CD4-positive, CD25-positive, alpha-beta regulatory T cell (primary cell): ENCODE measurements at regions not wholly inside any gene's neighbourhood (a gene's known extent, or its start where the extent isn't known, plus 50 kb on each side); places are given as distances from the start of the nearest gene placed in this dataset.
"Not testable (repeated sequence)": the region's sequence is repeated elsewhere in the genome, so short reads cannot be mapped to it uniquely, and the experiment has no call there.

Experiments used
- ATAC-seq, 2 donors: fragments of 150-1000 bp; cut with Tn5 transposase; one replicate each; pipeline ENCODE4 v1.10.0; 2021; ENCODE audit warnings: low read depth in 2 of 2, moderate number of reproducible peaks in 2 of 2, moderate library complexity in 1 of 2
- DNase-seq, 3 donors: peaks; one replicate each; pipeline versions ENCODE4 v3.0.0 to v3.0.0-alpha.2; 2012 to 2022; ENCODE audit warnings: mixed read lengths in 1 of 3
- H3K27ac ChIP-seq: one replicate; pipeline ENCODE4 v1.7.0; 2013; ENCODE audit warnings: mild to moderate bottlenecking, low read length; ENCODE audit not compliant: insufficient read depth, poor library complexity, severe bottlenecking
- H3K27me3 ChIP-seq: one replicate; pipeline ENCODE4 v1.7.0; 2013; ENCODE audit warnings: low read length; ENCODE audit not compliant: control insufficient read depth, insufficient read depth
- H3K36me3 ChIP-seq: one replicate; pipeline ENCODE4 v1.7.0; 2013; ENCODE audit warnings: mild to moderate bottlenecking, low read length, moderate library complexity; ENCODE audit not compliant: control insufficient read depth, insufficient read depth
- H3K4me1 ChIP-seq: 2 replicates; pipeline ENCODE4 v1.7.0; 2013; ENCODE audit warnings: mild to moderate bottlenecking, low read length; ENCODE audit not compliant: insufficient read depth, control insufficient read depth, poor library complexity, severe bottlenecking
- H3K4me3 ChIP-seq: one replicate; pipeline ENCODE4 v1.7.0; 2013; ENCODE audit warnings: low read depth, mild to moderate bottlenecking, low read length, moderate library complexity
- H3K9me3 ChIP-seq, 2 experiments: 1 replicate in 1 of 2; 2 replicates in 1 of 2; pipeline ENCODE4 v1.7.0; 2013; ENCODE audit warnings: low read length in 2 of 2, mild to moderate bottlenecking in 1 of 2, moderate library complexity in 1 of 2; ENCODE audit not compliant: control insufficient read depth in 2 of 2
- H3K27ac Mint-ChIP-seq, 3 donors: one replicate each; pipeline ENCODE4 v1.8.0; 2020 to 2022; ENCODE audit warnings: mild to moderate bottlenecking in 3 of 3, mixed read lengths in 3 of 3, moderate library complexity in 2 of 3
- H3K27me3 Mint-ChIP-seq: one replicate; pipeline ENCODE4 v1.8.0; 2022; ENCODE audit warnings: mild to moderate bottlenecking, mixed read lengths
- H3K36me3 Mint-ChIP-seq: one replicate; pipeline ENCODE4 v1.8.0; 2020; ENCODE audit warnings: mixed read lengths
- H3K4me1 Mint-ChIP-seq, 4 donors: one replicate each; pipeline ENCODE4 v1.8.0; 2020 to 2022; ENCODE audit warnings: mixed read lengths in 4 of 4, mild to moderate bottlenecking in 1 of 4
- H3K4me3 Mint-ChIP-seq, 4 donors: one replicate each; pipeline ENCODE4 v1.8.0; 2020 to 2022; ENCODE audit warnings: mild to moderate bottlenecking in 4 of 4, mixed read lengths in 4 of 4, moderate library complexity in 3 of 4
- H3K9me3 Mint-ChIP-seq, 7 donors: one replicate each; pipeline ENCODE4 v1.8.0; 2020 to 2022; ENCODE audit warnings: mixed read lengths in 7 of 7, mild to moderate bottlenecking in 3 of 7, moderate library complexity in 2 of 7

- not testable (repeated sequence) for H3K36me3 Mint-ChIP-seq, H3K9me3 ChIP-seq, H3K9me3 Mint-ChIP-seq, H3K27me3 ChIP-seq, H3K27me3 Mint-ChIP-seq, H3K4me3 ChIP-seq, H3K27ac Mint-ChIP-seq, H3K4me1 Mint-ChIP-seq, ATAC-seq, H3K36me3 ChIP-seq, H3K4me3 Mint-ChIP-seq, H3K4me1 ChIP-seq, H3K27ac ChIP-seq
- peak in 1 of 3 donors; percentile 5 for DNase-seq
These were observed 50.8 kb downstream of the PPIAL4E start for GRCh38 chr1:144322598-144322997.
